GM19238 (cell line): ENCODE measurements at regions not wholly inside any gene's neighbourhood (a gene's known extent, or its start where the extent isn't known, plus 50 kb on each side); places are given as distances from the start of the nearest gene placed in this dataset.
"Not testable (repeated sequence)": the region's sequence is repeated elsewhere in the genome, so short reads cannot be mapped to it uniquely, and the experiment has no call there.

Experiments
- DNase-seq: peaks from one replicate; pipeline ENCODE4 v3.0.0; 2011; ENCODE audit warnings: low spot score; ENCODE audit not compliant: insufficient read length

GRCh38 chr1:29762635-29763034 is 526.3 kb downstream of the PTPRU start:
- no peak for DNase-seq

- no peak for DNase-seq
Measured at GRCh38 chr1:29761159-29761928, 525.0 kb downstream of the PTPRU start.

- no peak for DNase-seq
Measured at GRCh38 chr1:29760067-29760564, 523.8 kb downstream of the PTPRU start.

- no peak for DNase-seq
Measured at GRCh38 chr1:29758781-29759499, 522.6 kb downstream of the PTPRU start.

GRCh38 chr1:29757866-29758780 is 521.8 kb downstream of the PTPRU start:
- DNase-seq = no peak

- no peak for DNase-seq
Measured at GRCh38 chr1:29756901-29757725, 520.8 kb downstream of the PTPRU start.

GRCh38 chr1:29756498-29756897 is 520.2 kb downstream of the PTPRU start:
- DNase-seq = no peak

GRCh38 chr1:29756085-29756484 is 519.8 kb downstream of the PTPRU start:
- no peak for DNase-seq

GRCh38 chr1:29755412-29756015 is 519.2 kb downstream of the PTPRU start:
- not testable (repeated sequence) for DNase-seq

GRCh38 chr1:29754573-29755375 is 518.5 kb downstream of the PTPRU start:
- DNase-seq = no peak

GRCh38 chr1:29753771-29754572 is 517.6 kb downstream of the PTPRU start:
- no peak for DNase-seq

- DNase-seq = no peak
Measured at GRCh38 chr1:29753244-29753643, 516.9 kb downstream of the PTPRU start.

- no peak for DNase-seq
Measured at GRCh38 chr1:29752141-29752540, 515.8 kb downstream of the PTPRU start.

- no peak for DNase-seq
Measured at GRCh38 chr1:29749024-29749945, 513.0 kb downstream of the PTPRU start.

- DNase-seq = no peak
Measured at GRCh38 chr1:29747196-29747595, 510.9 kb downstream of the PTPRU start.

- DNase-seq = no peak
Measured at GRCh38 chr1:29746076-29746665, 509.8 kb downstream of the PTPRU start.
